GM19463 (cell line): ENCODE measurements at regions not wholly inside any gene's neighbourhood (a gene's known extent, or its start where the extent isn't known, plus 50 kb on each side); places are given as distances from the start of the nearest gene placed in this dataset.

Experiments used
- ATAC-seq: cut with Tn5 transposase; IDR thresholded peaks from one replicate; pipeline ENCODE4 v1.9.1; 2021; ENCODE audit warnings: mild to moderate bottlenecking, moderate library complexity; ENCODE audit not compliant: unreplicated experiment

DNA sequence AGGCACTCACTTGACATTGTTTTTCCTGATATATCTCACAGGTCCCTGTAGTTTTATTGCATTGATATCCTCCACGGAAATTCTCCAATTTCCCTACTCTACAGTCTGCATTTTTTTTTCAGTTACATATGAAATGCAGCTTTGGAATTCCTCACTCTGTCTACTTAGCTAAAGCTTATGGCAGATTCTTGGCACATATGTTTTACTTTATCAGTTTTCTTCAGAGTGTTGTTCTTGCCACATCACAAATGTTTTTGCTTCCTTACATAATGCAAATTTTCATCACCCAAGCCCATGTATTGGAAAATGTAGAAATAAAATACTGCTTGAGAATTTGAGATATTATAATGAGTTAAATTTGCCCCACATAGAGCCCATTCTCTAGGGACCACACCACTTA, 1895.1 kb downstream of the MRPL39 start:
- no peak for ATAC-seq

- ATAC-seq: no peak
Observed at GRCh38 chr21:23706431-23706830, 1900.8 kb downstream of the MRPL39 start.

DNA sequence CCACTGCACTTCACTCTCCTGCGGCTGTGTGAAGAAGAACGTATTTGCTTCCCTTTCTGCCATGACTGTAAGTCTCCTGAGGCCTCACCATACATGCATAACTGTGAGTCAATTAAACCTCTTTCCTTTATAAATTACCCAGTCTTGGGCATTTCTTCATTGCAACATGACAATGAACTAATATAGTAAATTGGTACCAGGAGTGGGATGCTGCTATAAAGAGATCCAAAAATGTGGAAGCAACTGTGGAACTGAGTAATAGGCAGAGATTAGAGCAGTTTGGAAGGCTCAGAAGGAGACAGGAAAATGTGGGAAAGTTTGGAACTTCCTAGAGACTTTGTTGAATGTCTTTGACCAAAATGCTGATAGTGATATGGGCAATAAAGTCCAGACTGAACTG, 1907.9 kb downstream of the MRPL39 start:
- ATAC-seq: no peak

GRCh38 chr21:23698619-23699018, 1908.7 kb downstream of the MRPL39 start:
- ATAC-seq: no peak

DNA sequence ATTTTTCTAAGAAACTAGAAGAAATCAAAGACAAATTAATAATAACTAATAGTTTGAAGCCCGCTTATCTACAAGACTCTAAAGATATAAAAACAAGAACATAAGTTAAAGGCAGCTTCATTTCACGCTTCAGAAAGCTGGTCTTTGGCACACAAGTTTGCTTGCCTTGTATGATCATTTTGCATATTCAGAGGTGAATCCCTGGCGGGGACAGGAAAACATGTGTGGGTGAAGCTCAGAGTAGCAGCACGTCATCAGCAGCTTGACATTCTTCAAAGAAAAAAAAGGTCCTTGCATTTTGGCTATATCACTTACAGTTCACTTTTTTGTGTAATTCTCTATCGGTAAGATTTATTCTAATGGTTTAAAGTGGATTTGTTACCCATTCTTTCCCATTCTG, 1911.8 kb downstream of the MRPL39 start:
- ATAC-seq: no peak

- no peak for ATAC-seq
Observed at GRCh38 chr21:23694390-23694789, 1912.9 kb downstream of the MRPL39 start.

GRCh38 chr21:23690316-23690715, 1917.0 kb downstream of the MRPL39 start:
- no peak for ATAC-seq

GRCh38 chr21:23686737-23687523, 1920.4 kb downstream of the MRPL39 start:
- ATAC-seq: no peak

- no peak for ATAC-seq
Observed at GRCh38 chr21:23684431-23684830, 1922.8 kb downstream of the MRPL39 start.

DNA sequence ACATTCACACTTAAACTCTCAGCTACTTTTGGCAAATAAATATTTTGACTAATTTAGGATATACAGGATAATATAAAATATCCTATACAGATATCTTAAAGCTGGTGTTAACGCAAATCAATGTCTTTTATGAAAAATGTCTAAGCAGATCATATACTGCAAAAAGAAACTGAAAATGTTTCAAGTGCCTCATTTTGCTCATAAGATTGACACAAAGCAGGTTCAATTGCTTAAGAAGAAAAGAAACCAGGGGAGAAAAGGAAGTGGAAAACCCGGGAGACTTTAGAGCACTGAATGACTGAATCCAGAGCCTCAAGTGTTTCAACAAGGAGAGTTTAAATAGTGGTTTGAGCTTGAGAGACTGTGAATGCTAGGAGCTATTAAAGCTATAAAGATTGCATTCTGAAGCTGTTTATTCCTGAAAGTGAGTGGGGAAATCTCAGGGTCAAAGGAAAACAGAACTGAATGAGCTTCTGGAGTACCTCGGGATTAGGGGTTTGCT, 1943.0 kb downstream of the MRPL39 start:
- no peak for ATAC-seq

DNA sequence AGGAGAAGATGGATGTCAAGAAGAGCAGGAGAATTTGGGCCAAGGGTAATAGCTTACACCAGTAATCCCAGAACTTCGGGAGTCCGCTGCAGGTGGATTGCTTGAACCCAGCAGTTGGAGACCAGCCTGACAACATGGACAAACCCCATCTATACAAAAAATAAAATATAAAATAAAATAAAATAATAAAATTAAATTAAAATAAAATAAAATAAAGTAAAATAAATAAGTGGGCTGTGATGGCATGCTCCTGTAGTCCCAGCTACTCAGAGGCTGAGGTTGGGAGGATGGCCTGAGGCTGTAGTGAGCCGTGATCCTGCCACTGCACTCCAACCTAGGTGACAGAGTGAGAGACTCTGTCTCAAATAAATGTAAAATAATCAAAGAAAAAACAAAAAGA, 1946.7 kb downstream of the MRPL39 start:
- ATAC-seq: no peak

DNA sequence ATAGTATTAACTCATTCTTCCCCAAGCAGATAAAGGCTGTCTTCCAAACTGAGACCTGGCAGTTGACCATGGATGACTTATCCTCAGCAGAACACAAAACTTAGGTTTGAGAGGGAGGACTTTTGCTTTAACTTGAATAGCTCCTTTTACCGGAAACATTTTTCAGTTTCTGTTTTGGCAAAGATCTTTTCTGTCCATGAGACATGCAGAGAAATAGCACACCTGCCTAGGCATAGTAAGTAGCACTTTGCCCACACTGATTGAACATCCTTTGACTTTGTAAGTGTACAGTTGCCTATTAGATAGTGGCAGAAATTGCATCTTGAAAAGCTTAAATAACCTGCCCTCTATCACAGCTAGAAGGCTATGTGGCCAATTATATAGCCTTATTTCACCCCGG, 1962.5 kb downstream of the MRPL39 start:
- no peak for ATAC-seq

- no peak for ATAC-seq
Observed at GRCh38 chr21:23639721-23640120, 1967.6 kb downstream of the MRPL39 start.

DNA sequence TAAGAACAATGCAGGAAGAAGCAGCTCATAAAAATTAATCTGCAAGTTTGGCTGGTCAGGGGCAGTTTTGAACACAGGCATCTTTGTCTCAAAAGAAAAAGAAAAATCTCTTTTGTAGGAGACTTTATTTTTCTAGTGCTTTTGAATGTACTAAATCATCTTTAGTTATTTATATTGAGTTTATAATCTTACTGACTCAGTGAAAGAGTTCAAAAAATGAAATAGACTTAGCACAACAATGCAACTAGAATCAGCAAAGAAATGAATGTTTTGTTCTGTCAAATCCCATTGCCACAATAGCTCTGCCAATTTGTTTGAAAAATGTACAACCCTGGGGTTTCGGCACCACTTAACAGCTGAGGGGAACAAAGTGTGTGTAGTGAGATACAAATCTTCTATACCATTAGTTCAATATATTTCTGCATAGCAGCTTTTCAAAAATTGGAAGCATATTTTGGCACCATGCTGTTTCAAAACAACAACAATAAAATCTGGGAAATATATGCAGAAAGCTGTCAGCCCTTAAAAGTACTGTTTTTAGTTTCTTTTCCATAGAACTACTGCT, 1969.1 kb downstream of the MRPL39 start:
- ATAC-seq: no peak

DNA sequence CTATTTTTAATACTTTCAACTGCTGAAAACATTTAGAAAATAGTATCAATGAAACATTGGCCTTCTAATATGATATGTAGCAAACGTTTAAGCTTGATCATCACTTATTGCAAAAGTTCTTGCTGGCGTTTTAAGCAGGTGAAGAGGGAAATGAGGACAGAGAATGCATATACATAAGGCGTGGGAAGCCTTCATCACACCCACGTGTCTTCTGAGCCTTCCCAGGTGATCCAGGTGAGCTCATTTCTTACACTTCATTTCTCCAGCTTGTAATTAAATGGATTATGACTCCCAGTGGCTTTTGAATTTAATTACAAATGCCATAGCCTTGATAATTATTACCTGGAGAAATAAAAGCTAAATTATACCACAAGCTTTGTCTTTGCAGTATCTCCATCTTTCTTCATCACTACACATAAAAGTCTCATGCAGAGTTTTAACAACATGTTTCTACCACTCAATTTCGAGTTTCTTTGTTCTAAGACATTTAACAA, 1973.8 kb downstream of the MRPL39 start:
- ATAC-seq: no peak

- ATAC-seq: no peak
Observed at GRCh38 chr21:23624281-23624680, 1983.0 kb downstream of the MRPL39 start.

DNA sequence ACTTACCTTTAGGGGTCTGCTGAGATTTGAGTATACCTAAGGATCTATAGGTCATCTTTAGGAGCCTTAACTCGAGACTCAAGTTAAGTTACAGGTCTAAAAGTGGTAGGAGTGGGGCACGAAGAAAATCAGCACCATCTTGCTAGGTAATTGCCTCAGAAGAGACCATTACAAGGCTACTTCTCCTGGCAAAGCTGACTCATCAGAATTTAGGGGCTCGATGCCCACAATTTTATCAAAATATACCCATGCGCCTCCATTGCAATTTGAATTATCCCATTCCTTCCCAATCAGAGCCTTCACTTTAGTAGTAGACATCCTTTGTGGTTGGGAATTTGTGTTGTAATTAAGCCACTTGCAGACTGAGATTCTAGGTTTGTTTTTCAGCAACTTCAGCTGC, 1994.3 kb downstream of the MRPL39 start:
- ATAC-seq: no peak

GRCh38 chr21:23612210-23612609, 1995.1 kb downstream of the MRPL39 start:
- ATAC-seq: no peak

GRCh38 chr21:23607782-23608431, 1999.4 kb downstream of the MRPL39 start:
- ATAC-seq: no peak

DNA sequence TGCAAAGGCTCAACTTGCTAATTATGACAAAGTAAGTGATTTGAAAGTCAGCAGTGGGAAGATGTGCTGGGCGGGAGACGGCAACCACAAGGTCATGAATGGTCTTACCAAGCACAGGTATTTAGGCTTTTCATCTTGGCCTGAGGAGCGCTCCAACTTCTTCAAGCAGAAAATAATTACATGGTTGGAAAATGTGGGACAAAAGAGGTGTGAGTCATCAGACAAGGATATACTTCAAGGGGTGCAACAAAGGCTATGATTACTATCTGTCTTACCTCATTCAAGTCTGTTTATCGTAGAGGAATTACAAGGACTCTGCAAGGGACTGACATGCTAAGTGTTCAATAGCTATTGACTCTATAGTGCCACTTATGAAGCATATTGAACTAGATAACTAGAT, 2005.7 kb downstream of the MRPL39 start:
- no peak for ATAC-seq

- no peak for ATAC-seq
Observed at GRCh38 chr21:23593582-23593981, 2013.7 kb downstream of the MRPL39 start.

- ATAC-seq: no peak
Observed at GRCh38 chr21:23585419-23585818, 2021.9 kb downstream of the MRPL39 start.
